Osteoblast (primary cell): ENCODE measurements at regions not wholly inside any gene's neighbourhood (a gene's known extent, or its start where the extent isn't known, plus 50 kb on each side); places are given as distances from the start of the nearest gene placed in this dataset.

ENCODE experiments used
- DNase-seq: peaks from one replicate; pipeline ENCODE4 v3.0.0; 2011; ENCODE audit warnings: low spot score, mixed read lengths; ENCODE audit not compliant: insufficient read length; ENCODE audit errors: missing footprints
- H2AFZ ChIP-seq: 2 replicates; pipeline ENCODE4 v1.6.0; 2011; ENCODE audit warnings: mild to moderate bottlenecking, low read length
- H3K27ac ChIP-seq: 2 replicates; pipeline ENCODE4 v1.5.1; 2011; ENCODE audit warnings: mild to moderate bottlenecking, low read depth, low read length, moderate library complexity
- H3K27me3 ChIP-seq: 2 replicates; pipeline ENCODE4 v1.6.0; 2012; ENCODE audit warnings: mild to moderate bottlenecking, control low read depth, inconsistent platforms, low read length, moderate library complexity; ENCODE audit not compliant: insufficient read depth
- H3K36me3 ChIP-seq: 2 replicates; pipeline ENCODE4 v1.5.1; 2011; ENCODE audit warnings: mild to moderate bottlenecking, low read length, control low read depth, moderate library complexity; ENCODE audit not compliant: insufficient read depth
- H3K4me1 ChIP-seq: 2 replicates; pipeline ENCODE4 v1.5.1; 2011; ENCODE audit warnings: mild to moderate bottlenecking, low read length, control low read depth, moderate library complexity; ENCODE audit not compliant: insufficient read depth
- H3K4me2 ChIP-seq: 2 replicates; pipeline ENCODE4 v1.6.0; 2011; ENCODE audit warnings: mild to moderate bottlenecking, low read length; ENCODE audit not compliant: insufficient read depth
- H3K4me3 ChIP-seq: fragments of 200-600 bp; sonication (generic); 3 replicates; pipeline ENCODE4 v1.5.1; 2012; ENCODE audit warnings: mild to moderate bottlenecking, low read length, inconsistent platforms; ENCODE audit not compliant: insufficient read depth
- H3K79me2 ChIP-seq: 2 replicates; pipeline ENCODE4 v1.6.0; 2012; ENCODE audit warnings: mild to moderate bottlenecking, low read length, control low read depth, inconsistent platforms; ENCODE audit not compliant: insufficient read depth
- H3K9me3 ChIP-seq: 2 replicates; pipeline ENCODE4 v1.5.1; 2011; ENCODE audit warnings: low read depth, low read length, control low read depth
- H4K20me1 ChIP-seq: 2 replicates; pipeline ENCODE4 v1.6.0; 2012; ENCODE audit warnings: mild to moderate bottlenecking, low read length, control low read depth; ENCODE audit not compliant: insufficient read depth
- CTCF ChIP-seq: IDR thresholded peaks from 2 replicates; pipeline ENCODE4 v1.5.1; 2011; ENCODE audit warnings: mild to moderate bottlenecking, low read depth, low read length, moderate library complexity; ENCODE audit errors: extremely low read depth

DNA sequence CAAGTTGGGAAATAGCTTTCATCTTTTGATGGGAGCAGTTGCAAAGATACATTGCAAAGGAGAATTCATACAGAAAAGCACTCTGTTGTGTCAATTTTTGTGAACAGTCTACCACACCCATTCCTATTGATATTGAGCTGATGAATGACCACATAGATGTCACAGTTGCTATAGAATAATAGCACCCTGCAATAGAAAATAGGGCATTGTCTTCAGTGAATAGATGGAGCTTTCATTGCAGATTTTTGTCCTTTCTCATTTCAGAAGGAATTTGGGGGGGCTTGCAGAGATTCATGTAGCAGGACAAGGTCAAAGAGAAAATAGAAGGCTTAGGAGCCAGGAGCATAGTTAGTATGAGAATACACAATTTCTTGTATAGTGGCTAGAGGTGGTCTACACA is 237.9 kb downstream of the TMEM38B start:
- Histone ChIP-seq H4K20me1 (no peaks in the 10 kb centered on the region), H3K27ac (no peak overlapping the region), H3K4me2 (no peak overlapping the region), H3K9me3 (no peaks in the 10 kb centered on the region), H3K27me3 (no peaks in the 10 kb centered on the region), H3K79me2 (no peaks in the 10 kb centered on the region), H3K4me1 (no peaks in the 10 kb centered on the region), H3K4me3 (no peak overlapping the region), H2AFZ (no peak overlapping the region), H3K36me3 (no peaks in the 10 kb centered on the region)
- DNase-seq = no peak
- TF ChIP-seq CTCF = no peak

DNA sequence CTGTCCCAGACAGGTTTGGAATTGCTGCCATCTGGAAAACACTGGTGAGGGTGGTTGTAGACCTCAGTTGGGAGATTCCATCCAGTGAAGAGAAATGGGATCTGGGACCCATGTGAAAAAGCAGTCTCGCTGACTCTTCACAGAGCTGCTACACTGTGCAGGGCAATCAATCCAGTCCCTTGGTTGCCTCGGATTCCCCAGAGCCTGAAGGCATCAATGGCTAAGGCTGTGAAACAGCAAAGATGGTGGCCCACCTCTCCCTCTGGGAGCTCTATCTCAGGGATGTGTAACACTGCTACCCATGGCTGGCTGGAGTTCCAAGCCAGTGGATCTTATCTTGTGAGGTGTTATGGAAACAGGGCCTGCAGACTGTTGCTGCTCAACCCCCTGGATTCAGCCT is 256.1 kb downstream of the TMEM38B start:
- TF ChIP-seq CTCF = no peak
- no peak overlapping the region for H3K4me3 ChIP-seq
- no peaks in the 10 kb centered on the region for H3K4me1 ChIP-seq
- no peaks in the 10 kb centered on the region for H3K9me3 ChIP-seq
- H4K20me1 ChIP-seq = no peaks in the 10 kb centered on the region
- no peak overlapping the region for H3K27ac ChIP-seq
- no peaks in the 10 kb centered on the region for H3K36me3 ChIP-seq
- H3K79me2 ChIP-seq = no peaks in the 10 kb centered on the region
- H3K4me2 ChIP-seq = no peak overlapping the region
- no peaks in the 10 kb centered on the region for H3K27me3 ChIP-seq
- H2AFZ ChIP-seq = no peak overlapping the region
- no peak for DNase-seq

- no peaks in the 10 kb centered on the region for H3K36me3 ChIP-seq
- H4K20me1 ChIP-seq = no peaks in the 10 kb centered on the region
- no peak for TF ChIP-seq CTCF
- H3K4me2 ChIP-seq = no peak overlapping the region
- H3K4me3 ChIP-seq = no peak overlapping the region
- no peaks in the 10 kb centered on the region for H3K4me1 ChIP-seq
- DNase-seq = no peak
- H3K27me3 ChIP-seq = no peaks in the 10 kb centered on the region
- no peak overlapping the region for H3K27ac ChIP-seq
- no peak overlapping the region for H2AFZ ChIP-seq
- no peaks in the 10 kb centered on the region for H3K79me2 ChIP-seq
- no peaks in the 10 kb centered on the region for H3K9me3 ChIP-seq
Measured at GRCh38 chr9:105950894-105951293, 256.6 kb downstream of the TMEM38B start.

GRCh38 chr9:105954517-105954916 is 260.2 kb downstream of the TMEM38B start:
- Histone ChIP-seq H3K36me3 (no peaks in the 10 kb centered on the region), H2AFZ (no peak overlapping the region)

More at GRCh38 chr9:105954517-105954916, 260.2 kb downstream of the TMEM38B start:
- Histone ChIP-seq H3K9me3 (no peaks in the 10 kb centered on the region), H3K4me2 (no peak overlapping the region), H3K4me3 (no peak overlapping the region), H3K79me2 (no peaks in the 10 kb centered on the region), H3K27me3 (no peaks in the 10 kb centered on the region), H3K27ac (no peak overlapping the region), H4K20me1 (no peaks in the 10 kb centered on the region), H3K4me1 (no peaks in the 10 kb centered on the region)
- no peak for TF ChIP-seq CTCF
- DNase-seq = no peak
